NCI-H1436 treated with DMSO at 0.1 percent for 48 hours (cell line): ENCODE measurements at regions not wholly inside any gene's neighbourhood (a gene's known extent, or its start where the extent isn't known, plus 50 kb on each side); places are given as distances from the start of the nearest gene placed in this dataset.

ENCODE experiments used
- DNase-seq: peaks from one replicate; lab custom pipeline; 2025; lab: John Stamatoyannopoulos, UW

GRCh38 chr9:126261584-126262356 lies 64.9 kb upstream of the MVB12B start:
- DNase-seq = no peak

DNA sequence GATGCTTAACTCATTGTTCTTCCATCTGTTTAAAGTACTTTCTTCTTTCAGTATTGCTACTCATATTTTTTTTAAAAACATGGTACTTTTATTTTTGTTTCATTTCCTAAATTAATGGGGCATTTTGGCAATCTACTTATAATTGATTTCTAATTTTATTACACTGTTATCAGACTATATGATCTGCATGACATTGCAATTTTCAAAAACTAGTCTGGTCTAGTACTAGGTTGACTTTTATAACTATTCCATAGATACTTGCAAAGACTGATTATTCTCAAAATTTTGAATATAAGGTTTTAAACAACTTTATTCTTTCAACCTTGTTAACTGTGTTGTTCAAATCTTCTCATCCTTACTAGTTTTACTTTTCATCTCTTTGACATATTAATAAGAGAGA lies 63.9 kb upstream of the MVB12B start:
- DNase-seq = no peak

GRCh38 chr9:126270556-126270955 lies 56.1 kb upstream of the MVB12B start:
- DNase-seq = no peak

- no peak for DNase-seq
Observed at GRCh38 chr9:126275386-126276001, 51.1 kb upstream of the MVB12B start.

GRCh38 chr9:126276056-126276728 lies 50.4 kb upstream of the MVB12B start:
- no peak for DNase-seq
